GM19463 (cell line): ENCODE measurements at regions not wholly inside any gene's neighbourhood (a gene's known extent, or its start where the extent isn't known, plus 50 kb on each side); places are given as distances from the start of the nearest gene placed in this dataset.

Source experiments
- ATAC-seq: cut with Tn5 transposase; IDR thresholded peaks from one replicate; pipeline ENCODE4 v1.9.1; 2021; ENCODE audit warnings: mild to moderate bottlenecking, moderate library complexity; ENCODE audit not compliant: unreplicated experiment

DNA sequence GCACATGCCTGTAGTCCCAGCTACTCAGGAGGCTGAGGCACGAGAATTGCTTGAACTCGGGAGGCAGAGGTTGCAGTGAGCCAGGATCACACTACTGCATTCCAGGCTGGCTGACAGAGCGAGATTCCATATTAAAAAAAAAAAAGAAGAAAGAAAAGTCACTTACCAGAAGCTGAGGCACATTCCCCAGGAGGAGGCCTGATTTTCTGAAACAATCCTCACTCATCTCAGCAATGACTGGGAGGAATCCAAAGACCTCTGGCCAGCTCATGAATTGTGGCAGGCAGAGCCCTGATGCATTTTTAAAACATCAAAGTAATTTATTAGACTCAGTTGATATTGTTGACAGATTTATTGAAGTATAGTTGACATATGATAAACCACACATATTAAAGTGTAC, 206.3 kb downstream of the FOXO1 start:
- ATAC-seq = no peak

DNA sequence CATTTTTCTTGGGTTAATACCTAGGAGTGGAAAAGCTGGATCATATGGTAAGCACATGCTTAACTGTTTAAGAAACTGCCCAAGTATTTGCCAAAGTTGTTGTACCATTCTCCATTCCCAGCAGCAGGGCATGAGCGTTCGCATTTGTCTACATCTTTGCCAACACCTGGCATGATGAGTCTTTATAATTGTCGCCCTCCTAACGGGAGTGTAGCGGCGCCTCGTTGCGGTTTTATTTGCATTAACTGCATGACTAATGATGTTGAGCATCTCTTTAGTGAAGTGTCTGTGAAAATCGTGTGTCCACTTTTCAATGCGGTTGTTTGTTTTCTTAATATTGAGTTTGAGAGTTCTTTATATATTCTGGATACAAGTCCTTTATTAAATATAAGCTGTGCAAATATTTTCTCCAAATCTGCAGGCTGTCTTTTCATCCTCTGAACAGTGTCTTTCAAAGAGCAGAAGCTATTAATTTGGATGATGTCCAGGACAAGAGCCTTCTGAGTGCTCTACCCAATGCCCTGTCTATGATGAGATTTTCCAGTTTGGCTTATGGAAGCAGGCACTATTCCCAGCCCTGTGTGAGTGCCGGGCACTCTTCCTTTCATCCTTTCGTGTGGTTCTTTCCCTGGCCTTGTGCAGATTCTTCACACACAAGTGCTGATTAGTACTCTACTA, 202.0 kb downstream of the FOXO1 start:
- no peak for ATAC-seq

DNA sequence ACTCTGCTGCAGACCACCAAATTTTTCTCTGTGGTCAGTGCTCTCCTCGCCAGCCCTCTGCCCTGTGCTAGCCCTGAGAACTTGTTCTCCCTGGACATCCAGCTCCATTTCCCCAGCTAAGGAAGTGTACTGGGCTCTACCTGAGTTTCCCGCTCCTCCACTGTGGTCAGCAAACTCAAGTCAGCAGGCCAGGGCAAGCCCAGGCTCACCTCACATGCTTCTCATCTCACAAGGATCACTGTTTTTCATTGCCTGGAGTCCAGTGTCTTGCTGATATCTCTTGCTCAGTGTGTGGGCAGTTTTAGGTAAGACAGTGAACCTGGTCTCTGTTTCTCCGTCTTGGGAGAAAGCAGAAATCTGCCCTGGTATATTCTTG, 201.4 kb downstream of the FOXO1 start:
- no peak for ATAC-seq

DNA sequence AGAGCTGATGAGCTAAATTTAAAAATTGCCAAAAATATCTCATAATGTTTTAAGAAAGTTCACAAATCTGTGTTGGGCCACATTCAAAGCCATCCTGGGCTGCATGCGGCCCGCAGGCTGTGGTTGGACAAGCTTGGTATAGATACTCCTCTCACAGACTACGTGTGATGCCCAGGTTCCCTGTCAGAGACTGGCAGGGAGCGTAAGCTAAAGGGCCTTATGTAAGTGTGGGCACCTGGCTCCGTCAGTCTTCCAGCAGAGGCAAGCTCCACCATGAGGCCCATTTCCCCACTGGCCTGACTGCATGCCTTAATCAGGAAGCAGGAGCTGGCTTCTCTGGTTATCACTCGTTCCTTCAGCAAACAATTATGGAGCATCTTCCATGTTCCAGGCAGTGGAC, 200.2 kb downstream of the FOXO1 start:
- no peak for ATAC-seq

DNA sequence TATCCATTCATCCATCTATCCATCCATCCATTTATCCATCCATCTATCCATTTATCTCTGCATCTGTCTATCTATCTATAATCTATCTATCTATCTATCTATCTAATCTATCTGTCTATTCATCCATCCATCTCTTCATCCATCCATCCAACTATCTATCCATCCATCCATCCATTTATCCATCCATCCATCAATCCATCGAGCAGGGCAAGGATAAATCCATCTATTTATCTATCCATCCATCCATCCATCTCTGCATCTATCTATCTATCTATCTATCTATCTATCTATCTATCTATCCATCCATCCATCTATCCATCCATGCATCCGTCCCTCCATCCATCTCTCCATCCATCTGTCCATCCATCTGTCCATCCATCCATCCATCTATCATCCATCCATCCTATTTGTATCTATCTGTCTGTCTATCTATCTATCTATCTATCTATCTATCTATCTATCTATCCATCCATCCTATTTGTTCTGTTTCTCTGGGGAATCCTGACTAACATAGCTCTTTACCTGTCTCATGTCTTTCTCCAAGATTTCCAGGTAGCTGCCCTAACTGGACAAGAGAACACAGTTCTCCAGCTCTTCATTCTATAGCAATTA, 198.1 kb downstream of the FOXO1 start:
- ATAC-seq = no peak

DNA sequence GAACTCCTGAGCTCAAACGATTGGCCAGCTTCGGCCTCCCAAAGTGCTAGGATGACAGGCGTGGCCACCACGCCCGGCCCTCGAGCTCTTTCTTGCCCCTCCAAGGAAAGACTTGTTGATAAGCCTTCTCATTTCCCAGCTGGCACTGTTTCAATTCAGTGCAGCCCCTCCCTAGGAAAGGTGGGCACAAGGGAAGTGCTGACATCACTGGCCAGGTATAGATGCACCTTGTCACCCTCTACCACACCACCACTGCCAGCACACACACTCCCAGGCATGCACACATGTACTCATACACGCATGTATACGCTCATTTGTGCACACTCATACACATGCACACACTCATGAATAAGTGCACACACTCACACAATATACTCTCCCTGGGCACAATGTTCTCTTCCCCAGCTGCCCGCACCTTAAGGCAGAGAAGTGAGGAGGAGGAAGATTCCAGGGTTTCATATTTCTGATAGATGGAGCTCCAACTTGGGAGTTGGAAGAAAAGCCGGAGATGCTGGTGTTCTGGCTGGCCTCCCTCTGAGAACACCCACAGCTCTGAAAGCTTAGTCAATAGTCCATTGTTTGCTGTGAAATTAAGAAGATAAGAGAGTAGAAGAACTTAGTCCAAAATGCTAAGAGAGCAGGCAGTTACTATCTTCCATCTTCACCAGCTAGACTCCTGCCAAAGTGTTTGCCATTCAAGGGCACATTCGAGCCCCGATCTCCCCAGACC, 196.7 kb downstream of the FOXO1 start:
- no peak for ATAC-seq

DNA sequence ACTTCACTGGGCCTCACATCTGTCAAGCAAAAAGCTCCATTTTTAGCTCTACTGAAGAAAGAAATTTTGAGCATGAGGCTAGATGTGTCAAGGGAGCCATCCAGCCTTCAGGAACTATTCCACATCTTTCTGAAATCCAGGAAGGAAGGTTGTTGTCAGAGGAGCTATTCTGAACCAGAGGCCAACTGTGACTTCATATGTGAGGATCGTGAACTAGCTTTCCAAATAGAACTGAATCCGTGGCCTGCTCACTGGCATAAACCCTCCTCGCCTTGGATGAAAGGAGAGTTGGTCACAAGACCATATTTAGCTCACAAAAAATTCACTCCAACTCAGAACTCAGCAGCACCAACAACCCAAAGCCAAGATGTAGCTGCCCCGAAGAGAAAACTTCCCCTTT, 195.8 kb downstream of the FOXO1 start:
- ATAC-seq = no peak

DNA sequence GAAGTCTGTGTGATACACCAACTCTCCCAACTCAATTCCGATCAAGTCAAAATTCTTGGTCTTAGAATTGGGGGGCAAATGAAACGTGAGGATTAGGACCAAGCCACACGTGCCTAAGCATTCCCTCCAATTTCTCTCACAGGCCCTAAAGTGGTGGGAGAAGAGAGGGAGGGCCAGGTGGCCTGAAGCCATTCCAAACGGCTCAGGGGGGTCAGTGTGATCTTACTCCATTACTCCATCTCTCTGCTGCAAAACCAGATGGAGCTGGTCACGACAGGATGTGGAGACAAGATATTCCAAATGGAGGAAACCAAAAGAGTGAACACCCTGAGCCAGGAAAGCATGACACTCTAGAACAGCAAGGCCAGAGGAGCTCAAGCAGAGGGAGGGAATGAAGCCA, 195.4 kb downstream of the FOXO1 start:
- no peak for ATAC-seq

DNA sequence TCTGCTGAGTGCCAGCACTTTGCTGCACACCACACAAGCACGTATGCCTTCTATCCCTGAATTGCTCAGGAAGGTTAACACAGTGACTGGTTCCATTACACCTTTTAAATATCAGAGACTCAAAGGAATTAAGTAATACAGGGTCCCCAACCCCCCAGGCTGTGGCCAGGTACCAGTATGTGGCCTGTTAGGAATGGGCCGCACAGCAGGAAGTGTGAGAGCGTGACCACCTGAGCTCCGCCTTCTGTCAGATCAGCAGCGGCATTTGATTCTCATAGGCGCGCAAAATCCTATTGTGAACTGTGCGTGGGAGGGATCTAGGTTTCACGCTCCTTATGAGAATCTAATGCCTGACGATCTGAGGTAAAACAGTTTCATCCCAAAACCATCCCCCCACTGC, 194.5 kb downstream of the FOXO1 start:
- ATAC-seq = no peak

DNA sequence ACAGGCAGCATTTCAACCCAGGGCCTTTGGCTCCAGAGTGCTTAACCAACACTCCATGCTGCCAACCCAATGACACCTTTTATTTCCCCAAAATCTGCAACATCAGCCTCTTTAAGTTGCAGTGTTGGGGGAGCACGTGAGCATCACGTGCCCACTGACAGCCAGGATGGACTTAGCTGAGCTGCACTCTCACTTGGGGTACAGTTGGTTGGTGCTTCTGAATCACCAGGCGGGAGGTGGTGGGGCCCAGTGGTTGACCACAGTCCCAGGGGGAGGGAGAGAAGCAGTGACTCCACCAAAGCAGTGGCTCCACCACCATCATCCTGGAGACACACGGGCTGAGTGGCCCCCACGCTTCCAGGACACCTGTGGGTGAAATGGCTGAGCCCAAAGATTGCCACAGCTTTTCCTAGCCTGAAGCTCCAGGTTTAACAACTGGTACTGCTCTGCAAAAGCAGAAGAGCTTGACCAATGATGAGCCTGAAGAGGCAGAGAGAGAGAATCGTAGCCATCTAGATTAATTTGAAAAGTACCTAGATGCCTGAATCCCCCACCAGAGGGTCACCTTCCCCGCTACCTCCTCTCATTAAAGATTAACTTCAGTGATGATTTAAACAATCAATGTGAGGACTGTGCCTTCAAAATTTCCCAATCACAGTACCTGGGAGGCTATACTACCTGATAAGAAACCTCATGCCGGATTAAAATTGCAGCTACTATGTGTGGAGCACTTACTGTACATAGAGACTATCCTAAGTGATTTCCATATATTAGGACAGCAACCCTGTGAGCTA, 193.8 kb downstream of the FOXO1 start:
- no peak for ATAC-seq

DNA sequence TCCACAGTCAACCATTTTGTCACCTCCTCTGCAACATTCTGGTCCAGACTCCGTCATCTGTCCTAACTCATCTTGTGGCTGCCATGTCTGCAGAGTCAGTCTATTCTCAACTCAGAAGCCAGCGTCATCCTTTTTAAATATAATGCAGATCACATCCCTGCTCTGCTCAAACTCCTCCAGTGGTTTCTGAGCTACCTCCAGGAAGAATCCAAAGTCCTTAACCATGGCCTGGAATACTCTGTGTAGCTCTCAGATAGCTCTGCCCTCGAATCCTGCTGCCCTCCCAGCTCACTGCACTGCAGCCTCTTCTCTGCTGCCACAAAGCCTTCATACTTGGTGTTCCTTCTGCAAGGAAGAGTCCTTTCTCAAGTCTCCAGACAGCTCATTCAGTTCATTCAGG, 190.8 kb downstream of the FOXO1 start:
- ATAC-seq = no peak

DNA sequence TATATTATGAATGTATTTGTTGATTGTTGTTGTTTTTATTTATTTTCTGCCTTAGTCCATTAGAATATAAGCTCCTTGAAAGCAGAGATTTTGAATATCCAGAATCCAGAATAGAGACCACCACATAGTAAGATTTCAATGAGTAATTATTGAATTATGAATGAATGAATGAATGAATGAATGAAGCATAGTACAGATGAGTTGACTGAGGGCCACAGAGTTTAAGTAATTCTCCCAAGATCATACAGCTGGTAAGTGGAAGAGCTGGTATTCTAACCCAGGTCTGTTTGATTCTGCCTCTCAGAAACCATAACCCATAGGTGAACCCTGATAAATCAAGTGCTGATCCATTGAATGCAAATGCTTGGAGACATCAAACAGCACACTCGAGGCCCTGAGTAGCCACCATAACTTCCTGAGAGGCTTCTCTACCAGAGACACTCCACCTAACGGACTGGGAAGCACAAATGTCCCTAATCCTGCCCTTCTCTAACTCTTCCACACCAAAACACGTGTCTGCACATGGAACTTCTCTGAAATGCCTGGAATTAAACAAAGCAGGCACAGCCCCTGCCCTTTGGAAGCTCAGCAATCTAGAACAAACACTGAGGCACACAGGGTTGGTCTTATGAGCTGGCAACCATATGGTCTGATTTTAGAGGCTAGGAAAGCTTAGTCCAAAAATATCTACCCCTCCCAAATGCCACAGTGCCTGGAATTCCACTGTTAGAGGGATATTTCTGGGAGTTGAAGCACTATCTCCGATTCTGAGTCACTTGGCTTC, 190.1 kb downstream of the FOXO1 start:
- ATAC-seq = no peak

DNA sequence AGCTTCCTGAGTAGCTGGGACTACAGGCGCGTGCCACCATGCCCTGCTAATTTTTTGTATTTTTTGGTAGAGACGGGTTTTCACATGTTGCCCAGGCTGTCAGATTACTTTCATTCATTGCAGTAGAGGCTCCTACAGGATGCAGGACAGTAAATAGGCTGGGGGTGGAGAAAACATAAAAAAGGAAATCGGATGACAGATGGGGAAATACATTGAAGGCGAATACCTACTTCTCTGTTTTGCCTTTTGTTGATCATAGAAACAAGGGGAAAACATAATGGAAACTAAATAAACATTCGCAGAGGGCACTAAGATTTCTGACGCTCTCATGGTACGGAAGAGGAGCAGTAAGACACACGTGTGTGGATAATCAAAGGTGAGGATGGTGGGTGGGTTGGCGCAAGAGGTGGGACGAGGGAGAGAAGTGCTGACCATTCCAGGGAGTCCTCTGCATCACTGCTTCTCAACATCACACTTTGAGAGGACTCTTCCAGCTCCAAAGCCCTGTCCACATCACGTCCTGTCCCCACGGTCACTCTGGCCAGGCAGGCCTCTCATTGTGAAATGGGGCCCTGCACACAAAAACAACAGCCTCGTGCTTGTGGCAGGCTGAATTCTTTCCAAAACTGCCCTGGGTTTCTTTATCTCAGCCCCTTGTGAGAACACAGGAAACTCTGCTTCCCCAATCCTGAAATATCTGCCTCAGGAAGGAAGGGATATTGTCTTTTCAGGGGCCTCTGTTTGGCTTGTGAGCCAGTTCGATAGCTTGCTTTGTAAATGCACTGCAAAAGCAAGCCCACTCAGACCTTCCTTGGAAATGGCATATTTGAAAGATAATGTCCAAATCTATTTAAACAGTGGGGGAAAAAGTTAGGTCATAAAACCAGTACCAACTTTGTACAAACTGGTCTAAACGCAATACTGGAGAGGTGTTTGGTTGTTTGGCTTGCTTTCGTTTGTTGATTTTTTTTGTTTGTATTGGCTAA, 188.5 kb downstream of the FOXO1 start:
- no peak for ATAC-seq

DNA sequence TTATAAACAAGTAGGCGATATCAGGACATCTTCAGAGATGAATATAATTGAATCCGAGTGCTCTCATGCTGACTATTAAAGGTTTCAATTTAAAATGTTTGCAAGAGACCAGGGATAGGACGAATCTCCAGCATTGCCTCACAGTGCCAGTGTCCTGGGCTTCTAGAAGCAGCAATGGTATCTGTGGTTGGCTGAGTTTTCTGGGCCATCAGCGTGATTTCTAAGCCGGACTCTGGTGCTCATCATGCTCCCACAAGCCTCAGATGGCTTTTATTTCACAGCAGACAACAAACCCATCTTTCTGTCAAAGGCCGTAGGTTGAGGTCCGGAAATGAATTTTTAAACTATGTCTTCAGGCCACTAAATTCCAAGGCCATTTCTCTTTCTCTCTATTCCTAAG, 187.7 kb downstream of the FOXO1 start:
- no peak for ATAC-seq

DNA sequence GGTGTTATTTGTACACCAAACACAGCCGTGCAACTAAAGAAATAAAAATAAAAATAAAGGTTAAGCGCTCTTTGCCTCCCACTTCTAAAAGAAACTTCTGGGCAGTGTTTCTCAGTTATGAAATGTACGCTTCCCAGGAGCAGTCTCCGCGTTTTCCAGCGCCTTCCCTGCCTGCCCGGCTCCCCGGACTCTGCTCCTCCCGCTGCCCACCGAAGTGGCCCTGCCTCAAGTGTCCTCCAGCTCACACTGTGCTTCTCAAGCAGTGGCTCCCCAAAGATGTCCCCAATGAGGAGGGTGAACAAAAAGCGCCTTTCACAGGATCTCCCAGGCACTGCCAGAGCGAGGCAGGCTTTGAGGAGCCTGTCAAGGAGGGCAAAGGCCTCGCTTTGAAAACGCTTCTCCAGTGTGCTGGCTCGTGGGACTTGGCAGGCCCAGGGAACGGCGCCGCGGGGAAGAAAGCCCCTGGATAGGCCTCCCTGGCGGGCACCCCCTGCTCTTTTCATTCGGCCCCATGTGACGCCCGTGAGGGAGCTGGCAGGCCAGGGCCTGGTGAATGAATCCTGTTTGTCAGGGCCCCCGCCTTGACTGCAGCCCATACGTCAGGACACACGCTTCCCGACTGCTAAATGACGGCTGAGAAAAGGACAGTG, 187.1 kb downstream of the FOXO1 start:
- no peak for ATAC-seq

DNA sequence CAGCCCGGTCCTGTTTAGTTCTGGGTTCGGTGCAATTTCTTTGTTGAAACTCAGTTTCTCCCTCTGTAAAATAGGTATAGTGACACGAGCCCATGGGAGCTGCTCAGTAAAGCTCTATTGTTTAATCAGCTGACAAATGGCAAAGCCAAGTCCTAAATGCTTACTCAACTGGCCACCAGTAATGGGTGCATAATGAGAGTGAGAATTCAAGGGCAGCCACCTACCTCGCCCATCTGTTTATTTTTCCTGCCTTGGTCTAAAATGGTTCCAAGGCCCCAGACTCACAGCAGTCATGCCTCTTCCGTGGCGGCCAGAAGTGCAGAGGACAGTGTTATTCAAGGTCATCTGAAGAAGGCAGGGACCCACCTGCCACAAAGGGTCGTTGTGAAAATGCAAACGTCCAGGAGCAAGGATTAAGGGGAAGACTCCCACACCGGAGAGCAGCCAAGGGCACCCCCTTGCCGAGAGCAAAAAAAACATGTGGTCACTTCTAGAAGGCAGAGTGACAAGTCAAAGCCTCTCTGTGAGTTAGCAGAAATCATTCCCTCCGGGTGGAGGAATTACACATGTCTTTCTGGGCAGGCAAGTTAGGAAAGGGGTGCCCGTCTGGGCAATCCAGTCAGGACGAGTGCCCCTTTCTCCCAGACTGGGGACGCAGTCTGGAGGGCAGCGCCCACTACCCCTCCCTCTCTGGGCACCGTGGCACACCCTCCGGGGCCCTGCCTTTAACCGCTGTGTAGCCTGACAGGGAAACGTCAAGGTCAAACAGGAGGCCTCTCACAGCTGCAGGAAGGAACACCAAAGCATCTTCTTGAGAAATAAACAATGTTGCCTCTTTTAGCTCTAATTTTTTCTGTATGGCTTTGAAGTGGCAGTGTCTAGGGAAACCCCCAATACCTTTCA, 186.2 kb downstream of the FOXO1 start:
- ATAC-seq = no peak

DNA sequence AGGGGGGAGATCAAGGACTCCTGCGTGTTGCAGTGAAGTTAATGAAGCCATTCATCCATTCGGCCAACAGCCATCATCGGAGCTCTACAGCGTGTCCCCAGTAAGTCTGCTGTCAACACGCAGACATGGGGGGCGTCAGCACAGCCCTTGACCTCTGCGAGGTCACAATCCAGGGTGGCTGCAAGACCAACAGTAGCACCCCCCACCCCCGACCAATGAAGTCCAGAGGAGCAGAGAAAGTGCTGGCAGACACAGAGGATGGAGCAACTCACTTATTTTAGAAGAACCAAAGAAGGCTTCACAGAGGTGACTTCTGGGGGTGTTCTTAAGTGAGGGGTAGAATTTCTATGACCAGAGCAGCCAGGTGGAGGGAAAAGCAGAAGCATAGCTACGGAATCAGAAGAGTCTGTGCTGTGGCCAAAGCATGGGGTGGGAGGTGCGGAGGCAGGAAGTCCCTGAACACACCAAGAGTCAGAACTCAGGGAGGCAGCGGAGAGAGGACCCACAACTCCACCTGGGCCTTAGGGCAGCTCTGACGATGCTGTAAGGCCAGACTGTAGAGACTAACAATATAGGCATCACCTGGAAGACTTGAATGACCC, 185.4 kb downstream of the FOXO1 start:
- no peak for ATAC-seq

DNA sequence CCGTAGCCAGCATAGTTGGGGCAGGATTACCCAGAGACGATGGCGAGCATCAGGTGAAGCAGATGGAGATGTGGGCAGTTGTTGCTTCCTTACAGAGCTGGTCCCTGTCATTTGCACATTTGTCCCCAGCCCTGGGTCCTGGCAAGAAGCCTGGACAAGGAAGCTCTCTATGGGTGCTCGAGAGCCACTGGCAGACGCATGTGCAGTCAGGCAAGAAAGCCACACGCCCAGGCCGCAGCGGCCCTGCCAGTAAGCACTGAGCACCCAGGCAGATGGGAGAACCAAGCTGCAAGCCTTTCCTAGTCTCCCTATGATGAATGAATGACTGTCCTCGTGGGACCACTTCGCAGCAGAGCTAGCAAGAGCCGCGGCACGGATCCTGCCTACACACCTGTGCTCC, 182.8 kb downstream of the FOXO1 start:
- ATAC-seq = no peak
